ENCODE measurements at regions not wholly inside any gene's neighbourhood (a gene's known extent, or its start where the extent isn't known, plus 50 kb on each side); places are given as distances from the start of the nearest gene placed in this dataset.

GRCh38 chr5:124972703-124973102 lies 226.3 kb upstream of the ZNF608 start:
- H3K4me3 ChIP-seq (ENCODE audit: low read depth, poor library complexity, severe bottlenecking): no peak overlapping the region
- WGBS, 2 donors: 91 to 96% methylated on average over 6 of the region's 6 CpGs
- DNase-seq (ENCODE audit: low spot score in 2 of 2): no peak
- TF ChIP-seq POLR2A (IDR thresholded peaks at IDR 0.05): no peak
- TF ChIP-seq CTCF (IDR thresholded peaks at IDR 0.05): no peak
- intact Hi-C loops (cut with DNase I; ENCODE audit: low total_unique reads): no loop called here

- DNase-seq (ENCODE audit: low spot score in 2 of 2): no peak
- no peak overlapping the region for H3K4me3 ChIP-seq (ENCODE audit: low read depth, poor library complexity, severe bottlenecking)
- no peak for TF ChIP-seq CTCF (IDR thresholded peaks at IDR 0.05)
- TF ChIP-seq POLR2A (IDR thresholded peaks at IDR 0.05): no peak
- 77 to 86% methylated on average over 6 of the region's 6 CpGs for WGBS, 2 donors
- intact Hi-C loops (cut with DNase I; ENCODE audit: low total_unique reads): loop anchor here (2.0 kb wide), 1 partner anchor 25 kb away; no protein-coding TSS in a partner anchor
These were observed 227.2 kb upstream of the ZNF608 start for GRCh38 chr5:124973661-124974060.

GRCh38 chr5:124976086-124976485 lies 229.6 kb upstream of the ZNF608 start:
- TF ChIP-seq CTCF (IDR thresholded peaks at IDR 0.05) (no peak), POLR2A (IDR thresholded peaks at IDR 0.05) (no peak)
- 95 to 96% methylated on average over 17 to 21 of the region's 23 CpGs for WGBS, 2 donors
- no peak overlapping the region for H3K4me3 ChIP-seq (ENCODE audit: low read depth, poor library complexity, severe bottlenecking)
- no peak for DNase-seq (ENCODE audit: low spot score in 2 of 2)
- intact Hi-C loops (cut with DNase I; ENCODE audit: low total_unique reads): no loop called here

GRCh38 chr5:124979251-124979650 lies 232.8 kb upstream of the ZNF608 start:
- whole genome bisulfite sequencing, 2 donors: 46 to 48% methylated on average over 2 of the region's 2 CpGs
- no peak overlapping the region for H3K4me3 ChIP-seq (ENCODE audit: low read depth, poor library complexity, severe bottlenecking)
- intact Hi-C loops (cut with DNase I; ENCODE audit: low total_unique reads): no loop called here
- no peak for DNase-seq (ENCODE audit: low spot score in 2 of 2)
- TF ChIP-seq CTCF (IDR thresholded peaks at IDR 0.05) (no peak), POLR2A (IDR thresholded peaks at IDR 0.05) (no peak)

GRCh38 chr5:124980163-124980941 lies 233.9 kb upstream of the ZNF608 start:
- no peak overlapping the region for H3K4me3 ChIP-seq (ENCODE audit: low read depth, poor library complexity, severe bottlenecking)
- 40 to 44% methylated on average over 9 of the region's 9 CpGs for WGBS, 2 donors
- no peak for DNase-seq (ENCODE audit: low spot score in 2 of 2)
- TF ChIP-seq CTCF (IDR thresholded peaks at IDR 0.05) (no peak), POLR2A (IDR thresholded peaks at IDR 0.05) (no peak)
- intact Hi-C loops (cut with DNase I; ENCODE audit: low total_unique reads): no loop called here

- intact Hi-C loops (cut with DNase I; ENCODE audit: low total_unique reads): no loop called here
- 54 to 58% methylated on average over 4 of the region's 4 CpGs for WGBS, 2 donors
- TF ChIP-seq POLR2A (IDR thresholded peaks at IDR 0.05) (no peak), CTCF (IDR thresholded peaks at IDR 0.05) (no peak)
- H3K4me3 ChIP-seq (ENCODE audit: low read depth, poor library complexity, severe bottlenecking): no peak overlapping the region
- no peak for DNase-seq (ENCODE audit: low spot score in 2 of 2)
These were observed 235.5 kb upstream of the ZNF608 start for GRCh38 chr5:124981901-124982300.

All from lower leg skin (tissue), 4 donors.